GM11168 (cell line): ENCODE measurements at regions not wholly inside any gene's neighbourhood (a gene's known extent, or its start where the extent isn't known, plus 50 kb on each side); places are given as distances from the start of the nearest gene placed in this dataset.

Experiments
- in situ Hi-C: fragments of 300-500 bp; cut with MboI; formaldehyde crosslinking; loops from one replicate; pipeline ENCODE4 v1.12.0; 2022; ENCODE audit warnings: low sequenced_read_pairs; ENCODE audit not compliant: unreplicated experiment

- in situ Hi-C loops = no loop called here
These were observed 235.6 kb upstream of the JADE1 start for GRCh38 chr4:128573781-128574508.

GRCh38 chr4:128572778-128573241 is 236.7 kb upstream of the JADE1 start:
- in situ Hi-C loops = no loop called here

- in situ Hi-C loops = no loop called here
These were observed 237.8 kb upstream of the JADE1 start for GRCh38 chr4:128571747-128572146.

- in situ Hi-C loops = no loop called here
These were observed 239.0 kb upstream of the JADE1 start for GRCh38 chr4:128570387-128570975.

GRCh38 chr4:128566693-128567092 is 242.8 kb upstream of the JADE1 start:
- in situ Hi-C loops = no loop called here

- in situ Hi-C loops = no loop called here
These were observed 243.8 kb upstream of the JADE1 start for GRCh38 chr4:128565565-128566186.

- in situ Hi-C loops = no loop called here
These were observed 244.4 kb upstream of the JADE1 start for GRCh38 chr4:128565054-128565453.

GRCh38 chr4:128564081-128564630 is 245.3 kb upstream of the JADE1 start:
- in situ Hi-C loops = no loop called here

- in situ Hi-C loops = no loop called here
These were observed 248.6 kb upstream of the JADE1 start for GRCh38 chr4:128560754-128561495.

- in situ Hi-C loops = no loop called here
These were observed 250.4 kb upstream of the JADE1 start for GRCh38 chr4:128558896-128559679.

GRCh38 chr4:128556756-128557155 is 252.7 kb upstream of the JADE1 start:
- in situ Hi-C loops = no loop called here

GRCh38 chr4:128553686-128554515 is 255.6 kb upstream of the JADE1 start:
- in situ Hi-C loops = no loop called here

GRCh38 chr4:128552586-128552907 is 257.0 kb upstream of the JADE1 start:
- in situ Hi-C loops = no loop called here

- in situ Hi-C loops = no loop called here
These were observed 258.2 kb upstream of the JADE1 start for GRCh38 chr4:128551280-128551679.

GRCh38 chr4:128550060-128550459 is 259.4 kb upstream of the JADE1 start:
- in situ Hi-C loops = no loop called here

GRCh38 chr4:128549636-128550035 is 259.9 kb upstream of the JADE1 start:
- in situ Hi-C loops = no loop called here

GRCh38 chr4:128548381-128548780 is 260.8 kb upstream of the PGRMC2 start:
- in situ Hi-C loops = no loop called here

- in situ Hi-C loops = no loop called here
These were observed 256.7 kb upstream of the PGRMC2 start for GRCh38 chr4:128544272-128544671.

- in situ Hi-C loops = no loop called here
These were observed 256.1 kb upstream of the PGRMC2 start for GRCh38 chr4:128543696-128544095.
